HepG2 (cell line): ENCODE measurements at regions not wholly inside any gene's neighbourhood (a gene's known extent, or its start where the extent isn't known, plus 50 kb on each side); places are given as distances from the start of the nearest gene placed in this dataset.

ENCODE experiments used
- ATAC-seq: fragments of 200-7000 bp; cut with Tn5 transposase; 3 replicates; pipeline ENCODE4 v1.9.1; 2020; ENCODE audit warnings: mild to moderate bottlenecking, moderate library complexity
- BruUV-seq: library from RNA; stranded (reverse); fragments of 400-500 nt; replicated peaks from 2 replicates; lab custom pipeline; 2021; lab: Mats Ljungman, UMichigan
- CTCF ChIA-PET: fragments of 300-600 bp; formaldehyde crosslinking; extraction: SDS; loops from one replicate; lab custom pipeline; 2021; ENCODE audit warnings: low total read pairs, inconsistent platforms, low intra/inter-chr PET ratio; lab: Yijun Ruan, JAX
- POLR2A ChIA-PET: fragments of 350-600 bp; sonication (Branson Sonifier 250); formaldehyde crosslinking; loops from one replicate; lab custom pipeline; 2020; ENCODE audit warnings: antibody characterized with exemption, inconsistent platforms; lab: Yijun Ruan, JAX
- DNase-seq: peaks from one replicate; pipeline ENCODE4 v3.0.0-alpha.2; 2015; ENCODE audit warnings: low spot score
- FAIRE-seq: peaks from 3 replicates; lab custom pipeline; 2011; peaks lifted over from hg19 to GRCh38; lab: Jason Lieb, UNC
- H2AFZ ChIP-seq: one replicate; pipeline ENCODE4 v1.6.1; 2011; ENCODE audit warnings: low read length, inconsistent platforms
- H3K27ac ChIP-seq: fragments of 300-600 bp; 3 replicates; pipeline ENCODE4 v1.8.0; 2011; ENCODE audit warnings: mixed run types, mild to moderate bottlenecking, mixed read lengths, low read length, inconsistent platforms; ENCODE audit not compliant: insufficient read depth; ENCODE audit errors: extremely low read length
- H3K27me3 ChIP-seq, 2 experiments: fragments of 200-600 bp in 1 of 2; 2 replicates in 1 of 2; 3 replicates in 1 of 2; pipeline versions ENCODE4 v1.6.0 to v1.8.0; 2011; ENCODE audit warnings: low read length in 2 of 2, mild to moderate bottlenecking in 2 of 2, moderate library complexity in 2 of 2, inconsistent platforms in 1 of 2; ENCODE audit not compliant: insufficient read depth in 2 of 2, control insufficient read depth in 1 of 2
- H3K36me3 ChIP-seq, 2 experiments: fragments of 200-600 bp in 1 of 2; replicated peaks in 1 of 2; 2 replicates in 1 of 2; 3 replicates in 1 of 2; pipeline versions ENCODE4 v1.5.1 to v1.8.0; 2011; ENCODE audit warnings: low read length in 2 of 2, inconsistent platforms in 1 of 2; ENCODE audit not compliant: insufficient read depth in 2 of 2, control insufficient read depth in 1 of 2
- H3K4me1 ChIP-seq: 2 replicates; pipeline ENCODE4 v1.5.1; 2012; ENCODE audit warnings: low read length, inconsistent platforms; ENCODE audit not compliant: insufficient read depth
- H3K4me2 ChIP-seq: 2 replicates; pipeline ENCODE4 v1.6.0; 2011; ENCODE audit warnings: low read depth, low read length, inconsistent platforms
- H3K4me3 ChIP-seq, 3 experiments: fragments of 200-600 bp in 1 of 3; sonication (generic), shearing (Covaris generic) in 1 of 3; replicated peaks in 1 of 3; 2 replicates each; pipeline ENCODE4 v1.5.1; 2011 to 2016; ENCODE audit warnings: low read length in 3 of 3, inconsistent platforms in 2 of 3, low read depth in 2 of 3, mild to moderate bottlenecking in 2 of 3, control low read depth in 1 of 3, mixed read lengths in 1 of 3; ENCODE audit not compliant: insufficient read depth in 1 of 3
- H3K79me2 ChIP-seq: one replicate; pipeline ENCODE4 v1.6.1; 2011; ENCODE audit warnings: low read length, inconsistent platforms; ENCODE audit not compliant: insufficient read depth
- H3K9ac ChIP-seq: 2 replicates; pipeline ENCODE4 v1.6.0; 2011; ENCODE audit warnings: mild to moderate bottlenecking, low read depth, low read length, inconsistent platforms; ENCODE audit not compliant: insufficient read depth
- H3K9me3 ChIP-seq: 2 replicates; pipeline ENCODE4 v1.5.1; 2012; ENCODE audit warnings: mild to moderate bottlenecking, low read length
- H4K20me1 ChIP-seq: 2 replicates; pipeline ENCODE4 v1.6.0; 2011; ENCODE audit warnings: inconsistent platforms, mild to moderate bottlenecking, low read length, moderate library complexity; ENCODE audit not compliant: insufficient read depth
- BHLHE40 ChIP-seq: IDR thresholded peaks from 2 replicates; pipeline ENCODE4 v1.6.1; 2011; ENCODE audit warnings: low read length, improper control_type of control experiment
- MTF2 ChIP-seq: sonication (generic); formaldehyde crosslinking; IDR thresholded peaks from 2 replicates; pipeline ENCODE4 v1.5.0; 2020; ENCODE audit warnings: missing genetic modification reagents, borderline replicate concordance
- SRY ChIP-seq: sonication (generic); formaldehyde crosslinking; IDR thresholded peaks from 2 replicates; pipeline ENCODE4 v1.8.0; 2022; ENCODE audit warnings: mild to moderate bottlenecking, missing genetic modification reagents
- ZMYM2 ChIP-seq: sonication (generic); formaldehyde crosslinking; IDR thresholded peaks from 2 replicates; pipeline ENCODE4 v1.8.0; 2022; ENCODE audit warnings: mild to moderate bottlenecking, missing genetic modification reagents
- WGBS: methylation state at CpG from one replicate; pipeline ENCODE4 v1.1.6; 2017; ENCODE audit warnings: low lambda C conversion rate; 5-methylcytosine and 5-hydroxymethylcytosine counted together
- in situ Hi-C: cut with HindIII; loops from 2 replicates; pipeline ENCODE4 v1.10.0; 2017; ENCODE audit warnings: low pct_unique_long_range_greater_than_20kb; ENCODE audit not compliant: extremely low pct_ligation_motif_present
- intact Hi-C: fragments of 100-400 bp; cut with micrococcal nuclease; formaldehyde crosslinking; loops from one replicate; pipeline ENCODE4 v1.10.0; 2022; ENCODE audit not compliant: unreplicated experiment
- TF ChIP-seq, protein P1 (sequence below): sonication (generic); formaldehyde crosslinking; IDR thresholded peaks from 2 replicates; pipeline ENCODE4 v1.5.0; 2020; ENCODE audit warnings: mild to moderate bottlenecking, missing genetic modification reagents, borderline replicate concordance

DNA sequence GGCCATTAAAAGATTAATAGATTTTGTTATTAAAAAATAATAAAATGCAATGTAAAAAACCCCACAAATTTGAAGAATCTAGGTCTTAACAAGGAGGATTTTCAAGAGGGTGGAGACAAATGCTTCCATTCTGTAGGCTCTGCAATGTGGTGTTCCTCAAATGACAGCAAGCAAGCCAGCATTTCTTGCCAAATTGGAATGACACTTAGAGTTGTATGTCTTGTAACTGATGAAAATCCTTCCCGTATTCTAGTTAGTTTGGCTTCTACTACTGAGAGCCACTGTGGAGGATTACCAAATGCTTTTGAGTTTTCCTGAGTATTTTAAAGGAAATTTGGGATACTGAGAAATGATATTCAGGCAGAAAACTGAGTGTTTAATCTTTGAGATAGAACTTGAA lies 1225.5 kb upstream of the CITED2 start:
- ChIA-PET CTCF (no interaction called here), POLR2A (no interaction called here)
- Histone ChIP-seq H3K27me3 (no peaks in the 10 kb centered on the region), H2AFZ (no peak overlapping the region), H3K79me2 (no peaks in the 10 kb centered on the region), H3K9me3 (peaks cover 27% of the 10 kb centered on the region), H4K20me1 (no peaks in the 10 kb centered on the region), H3K27ac (no peak overlapping the region), H3K4me3 (no peak overlapping the region), H3K36me3 (no peaks in the 10 kb centered on the region), H3K4me2 (no peak overlapping the region), H3K9ac (no peak overlapping the region), H3K4me1 (no peaks in the 10 kb centered on the region)
- FAIRE-seq (no peak), ATAC-seq (no peak), DNase-seq (no peak)
- no TSS peak for BruUV-seq
- in situ Hi-C loops = no loop called here
- intact Hi-C loops = no loop called here
- TF ChIP-seq, protein P1, sequence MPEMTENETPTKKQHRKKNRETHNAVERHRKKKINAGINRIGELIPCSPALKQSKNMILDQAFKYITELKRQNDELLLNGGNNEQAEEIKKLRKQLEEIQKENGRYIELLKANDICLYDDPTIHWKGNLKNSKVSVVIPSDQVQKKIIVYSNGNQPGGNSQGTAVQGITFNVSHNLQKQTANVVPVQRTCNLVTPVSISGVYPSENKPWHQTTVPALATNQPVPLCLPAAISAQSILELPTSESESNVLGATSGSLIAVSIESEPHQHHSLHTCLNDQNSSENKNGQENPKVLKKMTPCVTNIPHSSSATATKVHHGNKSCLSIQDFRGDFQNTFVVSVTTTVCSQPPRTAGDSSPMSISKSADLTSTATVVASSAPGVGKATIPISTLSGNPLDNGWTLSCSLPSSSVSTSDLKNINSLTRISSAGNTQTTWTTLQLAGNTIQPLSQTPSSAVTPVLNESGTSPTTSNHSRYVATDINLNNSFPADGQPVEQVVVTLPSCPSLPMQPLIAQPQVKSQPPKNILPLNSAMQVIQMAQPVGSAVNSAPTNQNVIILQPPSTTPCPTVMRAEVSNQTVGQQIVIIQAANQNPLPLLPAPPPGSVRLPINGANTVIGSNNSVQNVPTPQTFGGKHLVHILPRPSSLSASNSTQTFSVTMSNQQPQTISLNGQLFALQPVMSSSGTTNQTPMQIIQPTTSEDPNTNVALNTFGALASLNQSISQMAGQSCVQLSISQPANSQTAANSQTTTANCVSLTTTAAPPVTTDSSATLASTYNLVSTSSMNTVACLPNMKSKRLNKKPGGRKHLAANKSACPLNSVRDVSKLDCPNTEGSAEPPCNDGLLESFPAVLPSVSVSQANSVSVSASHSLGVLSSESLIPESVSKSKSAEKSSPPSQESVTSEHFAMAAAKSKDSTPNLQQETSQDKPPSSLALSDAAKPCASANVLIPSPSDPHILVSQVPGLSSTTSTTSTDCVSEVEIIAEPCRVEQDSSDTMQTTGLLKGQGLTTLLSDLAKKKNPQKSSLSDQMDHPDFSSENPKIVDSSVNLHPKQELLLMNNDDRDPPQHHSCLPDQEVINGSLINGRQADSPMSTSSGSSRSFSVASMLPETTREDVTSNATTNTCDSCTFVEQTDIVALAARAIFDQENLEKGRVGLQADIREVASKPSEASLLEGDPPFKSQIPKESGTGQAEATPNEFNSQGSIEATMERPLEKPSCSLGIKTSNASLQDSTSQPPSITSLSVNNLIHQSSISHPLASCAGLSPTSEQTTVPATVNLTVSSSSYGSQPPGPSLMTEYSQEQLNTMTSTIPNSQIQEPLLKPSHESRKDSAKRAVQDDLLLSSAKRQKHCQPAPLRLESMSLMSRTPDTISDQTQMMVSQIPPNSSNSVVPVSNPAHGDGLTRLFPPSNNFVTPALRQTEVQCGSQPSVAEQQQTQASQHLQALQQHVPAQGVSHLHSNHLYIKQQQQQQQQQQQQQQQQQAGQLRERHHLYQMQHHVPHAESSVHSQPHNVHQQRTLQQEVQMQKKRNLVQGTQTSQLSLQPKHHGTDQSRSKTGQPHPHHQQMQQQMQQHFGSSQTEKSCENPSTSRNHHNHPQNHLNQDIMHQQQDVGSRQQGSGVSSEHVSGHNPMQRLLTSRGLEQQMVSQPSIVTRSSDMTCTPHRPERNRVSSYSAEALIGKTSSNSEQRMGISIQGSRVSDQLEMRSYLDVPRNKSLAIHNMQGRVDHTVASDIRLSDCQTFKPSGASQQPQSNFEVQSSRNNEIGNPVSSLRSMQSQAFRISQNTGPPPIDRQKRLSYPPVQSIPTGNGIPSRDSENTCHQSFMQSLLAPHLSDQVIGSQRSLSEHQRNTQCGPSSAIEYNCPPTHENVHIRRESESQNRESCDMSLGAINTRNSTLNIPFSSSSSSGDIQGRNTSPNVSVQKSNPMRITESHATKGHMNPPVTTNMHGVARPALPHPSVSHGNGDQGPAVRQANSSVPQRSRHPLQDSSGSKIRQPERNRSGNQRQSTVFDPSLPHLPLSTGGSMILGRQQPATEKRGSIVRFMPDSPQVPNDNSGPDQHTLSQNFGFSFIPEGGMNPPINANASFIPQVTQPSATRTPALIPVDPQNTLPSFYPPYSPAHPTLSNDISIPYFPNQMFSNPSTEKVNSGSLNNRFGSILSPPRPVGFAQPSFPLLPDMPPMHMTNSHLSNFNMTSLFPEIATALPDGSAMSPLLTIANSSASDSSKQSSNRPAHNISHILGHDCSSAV (CRISPR knock-in tag) = no peak
- no peak for TF ChIP-seq MTF2 (CRISPR knock-in tag)
- TF ChIP-seq ZMYM2 (CRISPR knock-in tag) = no peak
- TF ChIP-seq BHLHE40 = no peak
- no peak for TF ChIP-seq SRY (CRISPR knock-in tag)
- 6% methylated on average over 1 of the region's 1 CpG for WGBS
